ENCODE measurements at regions not wholly inside any gene's neighbourhood (a gene's known extent, or its start where the extent isn't known, plus 50 kb on each side); places are given as distances from the start of the nearest gene placed in this dataset.
"Not testable (repeated sequence)": the region's sequence is repeated elsewhere in the genome, so short reads cannot be mapped to it uniquely, and the experiment has no call there.

DNA sequence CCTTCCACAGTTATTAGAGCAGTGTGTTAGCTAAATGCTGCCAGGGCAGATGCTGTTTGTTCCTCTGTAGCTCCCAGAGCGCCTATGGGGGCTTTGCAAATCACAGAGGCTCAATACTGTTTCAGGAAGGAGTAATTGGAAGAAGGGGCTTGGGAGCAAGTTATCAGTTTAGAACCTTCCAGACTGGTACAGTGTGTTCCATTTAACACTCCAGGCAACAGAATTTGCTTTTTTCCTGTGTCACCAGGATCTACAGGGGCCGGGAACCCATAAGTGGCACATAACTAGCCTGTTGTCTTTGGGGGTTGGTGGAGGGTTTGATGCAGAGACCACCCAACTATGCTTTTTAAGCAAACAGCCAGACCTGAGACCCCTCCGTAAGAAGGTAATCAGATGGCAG, 307.3 kb upstream of the KCNN2 start:
- no peak for DNase-seq (ENCODE audit: low spot score)

DNA sequence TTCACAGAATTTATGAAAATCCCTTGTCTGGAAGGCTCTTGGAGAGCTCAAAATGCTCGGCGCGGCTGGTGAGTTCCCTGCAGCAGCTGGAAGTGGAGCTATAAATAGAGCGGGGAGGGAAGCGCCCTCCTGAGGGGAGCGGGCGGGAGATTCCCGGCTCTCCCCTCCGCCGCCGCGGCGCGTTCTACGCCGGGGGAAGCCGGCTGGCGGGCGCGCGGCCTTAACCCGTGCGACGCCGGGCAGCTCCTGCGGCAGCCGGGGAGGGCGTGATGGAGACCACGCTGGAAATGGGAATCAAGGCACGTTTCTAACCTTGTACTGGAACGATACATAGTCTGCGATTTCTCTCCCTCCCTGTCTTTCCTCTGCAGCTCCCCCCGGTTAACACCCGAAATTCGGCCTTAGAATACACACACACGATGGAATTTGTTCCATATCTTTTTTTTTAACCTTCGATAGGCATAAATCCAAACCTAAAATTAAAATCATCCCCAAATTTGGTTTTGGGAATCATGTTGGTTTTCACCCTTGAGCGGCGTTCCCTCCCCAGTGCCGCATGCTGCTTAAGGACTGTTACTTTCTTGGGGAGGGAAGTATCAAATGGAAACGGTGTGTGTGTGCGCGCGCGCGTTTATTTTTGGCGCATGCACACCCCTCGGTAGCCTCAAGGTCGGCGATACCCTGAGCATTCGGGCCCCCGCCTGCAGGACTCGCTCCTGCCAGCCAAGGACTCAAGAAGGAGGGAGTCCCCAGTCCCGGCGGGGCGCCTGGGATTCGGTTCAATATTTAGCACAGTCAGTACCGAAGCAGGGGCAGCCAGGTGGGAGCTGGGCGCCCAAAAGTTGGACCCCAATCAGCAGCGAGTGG, 306.3 kb upstream of the KCNN2 start:
- no peak for DNase-seq (ENCODE audit: low spot score)

- DNase-seq (ENCODE audit: low spot score) = no peak
Observed at GRCh38 chr5:114056185-114056538, 305.7 kb upstream of the KCNN2 start.

DNA sequence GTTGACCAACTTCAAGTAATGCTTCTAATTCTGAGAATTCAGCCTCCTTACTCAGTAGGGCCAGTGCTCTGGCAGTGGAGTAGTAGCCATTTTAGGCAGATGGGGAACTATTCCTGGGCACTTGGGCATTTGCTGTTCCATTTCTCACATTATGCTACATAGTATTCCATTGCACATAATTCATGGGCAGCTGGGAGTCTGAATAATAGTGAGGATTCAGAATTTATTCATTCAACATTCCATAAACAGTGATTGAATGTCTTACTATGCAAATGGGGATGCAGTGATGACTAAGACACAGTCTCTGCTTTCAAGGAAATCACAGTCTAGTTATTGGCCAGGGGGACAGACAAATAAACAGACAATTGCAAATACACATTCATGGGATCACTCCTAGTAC, 301.0 kb upstream of the KCNN2 start:
- DNase-seq (ENCODE audit: low spot score) = no peak

GRCh38 chr5:114062932-114063867, 298.7 kb upstream of the KCNN2 start:
- DNase-seq (ENCODE audit: low spot score) = no peak

DNA sequence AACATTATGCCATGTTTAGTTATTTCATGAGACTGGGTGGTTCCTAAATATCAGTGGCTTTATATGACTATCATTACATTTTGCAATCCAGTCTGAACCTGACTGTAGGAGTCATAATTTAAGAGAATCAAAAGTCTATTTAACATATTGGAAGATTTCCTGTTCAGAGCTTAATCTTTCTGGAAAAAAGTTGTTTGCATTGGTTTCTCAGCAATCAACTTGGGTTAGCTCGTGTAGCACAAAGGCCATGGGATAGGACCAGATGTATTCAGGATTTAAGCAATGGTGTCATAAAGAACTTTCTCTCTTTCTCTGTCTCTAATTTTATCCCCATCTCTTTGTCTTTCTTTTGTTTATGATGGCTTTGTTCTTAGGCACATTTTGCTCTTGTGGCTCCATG, 296.0 kb upstream of the KCNN2 start:
- DNase-seq (ENCODE audit: low spot score) = no peak

DNA sequence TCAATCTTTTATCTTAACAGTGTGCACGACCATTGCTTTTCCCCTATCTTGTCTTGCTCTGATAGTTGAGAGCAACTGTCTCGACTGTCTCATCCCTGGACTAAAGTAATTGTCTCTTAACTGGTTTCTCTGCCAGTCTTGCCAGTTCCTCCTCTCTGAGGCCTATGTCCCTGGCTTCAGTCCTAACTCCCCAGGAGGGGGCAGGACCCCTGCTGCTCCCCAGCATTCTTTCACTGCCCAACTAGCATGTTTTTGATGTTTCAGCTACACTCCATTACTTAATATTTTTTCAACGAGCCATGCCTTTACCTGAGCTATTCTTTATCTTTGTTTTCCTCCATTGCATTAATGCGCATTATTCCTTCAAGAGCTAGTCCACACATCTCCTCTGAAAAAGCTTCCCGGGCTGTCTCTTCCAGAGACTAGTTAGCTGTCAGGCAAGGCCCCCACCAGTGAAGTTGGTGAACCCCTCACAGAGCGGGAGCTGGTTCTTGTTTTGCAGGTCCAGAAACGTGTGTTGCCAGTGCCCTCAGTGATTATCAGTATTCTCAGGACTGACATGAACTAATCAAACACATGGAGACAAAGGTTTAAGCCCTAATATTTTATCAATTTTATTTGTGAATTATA, 291.7 kb upstream of the KCNN2 start:
- no peak for DNase-seq (ENCODE audit: low spot score)

DNA sequence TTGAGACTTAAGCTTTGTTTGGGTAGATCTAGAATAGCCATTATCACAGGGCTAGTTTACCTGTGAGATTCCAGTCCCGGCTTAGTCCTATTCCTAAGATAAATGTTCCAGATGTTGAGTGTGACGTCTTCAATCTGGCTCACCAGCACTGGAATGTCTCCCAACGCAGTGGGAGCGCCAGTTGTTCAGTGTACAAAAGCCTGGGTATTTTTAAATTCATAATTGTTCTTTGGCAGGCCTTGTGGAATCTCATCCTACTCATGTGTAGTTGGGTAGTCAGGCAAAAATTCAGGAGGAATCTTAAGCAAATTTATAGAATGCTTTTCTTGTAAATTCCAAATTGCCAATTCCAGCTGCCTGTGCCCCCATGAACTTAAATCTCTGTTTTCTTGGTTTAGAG, 272.6 kb upstream of the KCNN2 start:
- no peak for DNase-seq (ENCODE audit: low spot score)

GRCh38 chr5:114097570-114097969, 264.3 kb upstream of the KCNN2 start:
- no peak for DNase-seq (ENCODE audit: low spot score)

DNA sequence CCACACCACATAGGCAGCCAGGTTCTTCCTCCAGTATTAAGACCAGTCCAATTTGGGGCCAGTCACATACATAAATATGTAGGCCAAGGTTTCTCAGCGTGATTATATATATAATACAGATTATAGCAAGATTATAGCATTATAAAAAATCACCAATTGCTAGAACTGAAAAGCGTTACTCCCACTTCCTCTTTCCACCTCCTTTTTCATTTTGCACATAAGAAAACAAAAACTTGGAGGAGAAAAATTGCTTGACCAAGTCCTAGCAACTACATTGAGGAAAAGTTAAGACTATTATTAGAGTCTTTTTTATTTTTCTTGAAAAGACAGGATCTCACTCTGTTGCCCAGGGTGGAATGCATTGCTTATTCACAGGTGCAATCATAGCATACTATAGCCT, 262.7 kb upstream of the KCNN2 start:
- DNase-seq (ENCODE audit: low spot score) = no peak

- DNase-seq (ENCODE audit: low spot score) = no peak
Observed at GRCh38 chr5:114101153-114101552, 260.7 kb upstream of the KCNN2 start.

DNA sequence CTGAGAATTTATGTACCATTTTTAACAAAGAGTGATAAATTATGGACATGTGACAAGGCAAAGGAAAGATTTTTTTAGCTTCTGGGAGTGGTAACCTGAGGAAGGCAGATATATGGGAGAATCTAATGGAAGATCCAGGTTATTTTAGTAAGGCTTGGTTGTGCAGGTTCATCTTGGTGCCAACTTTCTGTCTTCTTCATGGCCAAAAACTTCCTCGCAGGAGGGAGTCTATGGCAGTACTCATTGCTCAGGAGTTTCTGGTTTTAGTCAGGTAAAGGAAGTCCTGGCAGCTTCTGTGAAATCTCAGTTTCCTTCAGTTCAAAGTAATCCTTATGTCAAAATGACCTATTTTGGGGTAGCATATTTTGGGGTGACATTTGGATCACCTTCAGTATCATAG, 248.3 kb upstream of the KCNN2 start:
- no peak for DNase-seq (ENCODE audit: low spot score)

GRCh38 chr5:114116981-114117380, 244.9 kb upstream of the KCNN2 start:
- DNase-seq (ENCODE audit: low spot score) = no peak

DNA sequence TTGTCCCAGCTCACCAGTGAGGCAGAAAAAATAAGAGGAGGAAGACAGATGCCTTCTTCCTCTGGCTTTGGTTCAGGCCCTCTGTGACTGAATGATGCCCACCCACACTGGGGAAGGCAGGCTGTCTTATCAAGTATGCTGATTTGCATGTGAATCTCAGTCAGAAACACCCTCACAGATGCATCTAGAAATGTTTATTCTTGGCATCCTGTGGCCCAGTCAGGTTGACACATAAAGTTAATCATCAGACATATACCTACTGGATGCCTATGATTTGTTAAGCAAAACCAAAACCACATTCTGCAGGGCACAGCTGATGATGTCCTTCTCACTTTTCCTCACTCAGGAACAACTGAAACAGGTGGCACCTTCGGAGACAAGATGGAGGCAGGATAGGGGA, 243.4 kb upstream of the KCNN2 start:
- no peak for DNase-seq (ENCODE audit: low spot score)

DNA sequence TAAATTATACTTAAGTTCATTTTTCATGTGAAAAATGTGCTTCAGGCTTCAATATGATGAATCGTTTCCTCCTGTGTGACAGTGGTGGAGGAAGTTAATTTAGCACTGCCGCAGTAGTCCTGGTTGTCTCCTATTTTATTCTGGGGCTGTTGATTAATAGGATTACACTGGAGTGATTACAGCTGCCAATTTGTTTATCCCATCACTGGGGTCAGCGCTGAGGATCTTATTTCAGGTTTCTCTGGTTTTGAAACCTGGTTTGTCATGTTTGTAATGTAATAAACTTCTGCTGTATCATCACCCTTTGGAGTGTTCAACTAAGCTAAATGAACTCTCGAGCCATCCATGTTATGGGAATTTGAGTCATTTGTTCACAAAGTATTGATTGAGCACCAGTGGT, 241.7 kb upstream of the KCNN2 start:
- no peak for DNase-seq (ENCODE audit: low spot score)

- DNase-seq (ENCODE audit: low spot score) = no peak
Observed at GRCh38 chr5:114122852-114123251, 239.0 kb upstream of the KCNN2 start.

GRCh38 chr5:114123654-114124053, 238.2 kb upstream of the KCNN2 start:
- no peak for DNase-seq (ENCODE audit: low spot score)

DNA sequence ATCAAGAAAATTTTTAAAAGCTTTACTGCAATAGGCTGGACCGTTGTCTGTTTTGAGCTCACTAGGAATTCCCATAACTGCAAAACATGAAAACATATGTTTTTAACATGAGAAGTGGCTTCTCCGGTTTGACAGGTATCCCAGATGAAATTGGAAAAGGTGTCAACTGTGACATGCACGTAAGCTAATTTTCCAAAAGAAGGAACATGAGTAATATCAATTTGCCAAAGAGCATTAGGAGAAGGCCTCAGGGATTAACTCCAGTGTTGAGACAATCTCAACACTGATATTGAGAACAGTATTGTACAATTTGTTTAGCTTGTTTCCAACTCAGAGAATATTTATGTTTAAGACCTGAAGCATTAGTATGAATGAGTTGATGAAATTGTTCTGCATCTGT, 215.5 kb upstream of the KCNN2 start:
- DNase-seq (ENCODE audit: low spot score) = no peak

GRCh38 chr5:114148253-114148652, 213.6 kb upstream of the KCNN2 start:
- no peak for DNase-seq (ENCODE audit: low spot score)

- not testable (repeated sequence) for DNase-seq (ENCODE audit: low spot score)
Observed at GRCh38 chr5:114148728-114149127, 213.1 kb upstream of the KCNN2 start.

DNA sequence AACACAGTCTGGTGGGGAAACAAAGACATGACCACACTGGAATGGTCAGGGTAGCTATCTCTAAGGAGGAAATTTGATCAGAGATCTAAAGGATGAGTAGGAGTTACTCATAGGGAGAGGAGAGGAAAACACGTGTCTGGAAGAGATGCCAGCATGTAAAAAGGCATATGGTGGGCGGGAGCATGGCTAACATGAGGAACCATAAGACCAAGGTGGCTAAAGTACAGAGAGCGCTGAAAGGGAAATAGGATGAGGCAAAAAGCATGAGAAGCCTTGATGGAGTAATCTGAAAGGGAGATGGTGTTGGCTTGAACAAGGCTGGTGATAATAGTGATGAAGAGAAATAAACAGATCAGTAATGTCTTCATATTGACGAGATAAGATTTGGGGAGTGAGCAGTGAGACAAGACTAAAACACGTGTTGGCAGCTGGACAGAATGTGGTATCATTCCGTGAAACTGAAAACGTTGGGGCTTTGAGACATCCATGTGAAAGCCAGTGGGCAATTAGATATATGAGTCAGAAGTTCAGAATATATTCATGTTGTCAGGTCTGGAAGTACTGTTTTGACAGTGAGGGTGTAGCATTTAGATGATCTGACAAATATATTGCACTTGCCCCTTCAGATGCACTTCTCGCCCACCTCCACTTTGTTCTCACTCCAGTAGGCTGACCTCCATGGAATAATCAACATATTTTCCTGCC, 209.1 kb upstream of the KCNN2 start:
- DNase-seq (ENCODE audit: low spot score) = no peak

GRCh38 chr5:114153392-114153791, 208.5 kb upstream of the KCNN2 start:
- no peak for DNase-seq (ENCODE audit: low spot score)

Data from CD4-positive, alpha-beta T cell treated with Interleukin-15 for 4 hours (primary cell).